SU-DHL-6 (cell line): ENCODE measurements at regions not wholly inside any gene's neighbourhood (a gene's known extent, or its start where the extent isn't known, plus 50 kb on each side); places are given as distances from the start of the nearest gene placed in this dataset.

Experiments used
- H2AFZ ChIP-seq: fragments of 200-600 bp; sonication (generic); 2 replicates; pipeline ENCODE4 v1.6.1; 2014; ENCODE audit warnings: low read depth, mild to moderate bottlenecking, moderate library complexity, mixed read lengths, antibody characterized with exemption, low read length; ENCODE audit not compliant: severe bottlenecking
- H3F3A ChIP-seq: fragments of 200-600 bp; shearing (Covaris generic); 2 replicates; pipeline ENCODE4 v1.6.0; 2016; ENCODE audit warnings: antibody characterized with exemption, mild to moderate bottlenecking; ENCODE audit not compliant: insufficient read depth
- H3K27ac ChIP-seq: fragments of 200-600 bp; sonication (generic); 2 replicates; pipeline ENCODE4 v1.5.1; 2016; ENCODE audit warnings: low read depth, mild to moderate bottlenecking, low read length, moderate library complexity, mixed read lengths
- H3K27me3 ChIP-seq: fragments of 200-600 bp; sonication (generic), shearing (Covaris generic); 2 replicates; pipeline ENCODE4 v1.6.0; 2014; ENCODE audit warnings: mild to moderate bottlenecking, low read length
- H3K36me3 ChIP-seq: fragments of 200-600 bp; sonication (generic); 2 replicates; pipeline ENCODE4 v1.6.1; 2014; ENCODE audit warnings: mild to moderate bottlenecking, low read length, mixed read lengths
- H3K4me2 ChIP-seq: fragments of 300-600, 200-600 bp; shearing (Covaris generic), sonication (generic); 2 replicates; pipeline ENCODE4 v1.6.0; 2014; ENCODE audit warnings: low read length, low read depth, mild to moderate bottlenecking; ENCODE audit not compliant: poor library complexity, severe bottlenecking
- H3K4me3 ChIP-seq: fragments of 200-600 bp; sonication (generic); 2 replicates; pipeline ENCODE4 v1.5.1; 2014; ENCODE audit warnings: antibody characterized with exemption, low read length, mild to moderate bottlenecking, mixed read lengths; ENCODE audit not compliant: insufficient read depth, poor library complexity, severe bottlenecking
- H3K79me2 ChIP-seq: fragments of 200-600 bp; sonication (generic); 2 replicates; pipeline ENCODE4 v1.6.1; 2014; ENCODE audit warnings: mild to moderate bottlenecking, low read length, moderate library complexity; ENCODE audit not compliant: insufficient read depth
- H3K9ac ChIP-seq: fragments of 200-600 bp; sonication (generic); 2 replicates; pipeline ENCODE4 v1.7.0; 2014; ENCODE audit warnings: mild to moderate bottlenecking, low read length
- H3K9me2 ChIP-seq: fragments of 200-600 bp; sonication (generic); replicated peaks from 2 replicates; pipeline ENCODE4 v1.6.1; 2014; ENCODE audit warnings: low read length; ENCODE audit not compliant: insufficient read depth
- H3K9me3 ChIP-seq: fragments of 200-600 bp; sonication (generic); 2 replicates; pipeline ENCODE4 v1.6.1; 2014; ENCODE audit warnings: low read length, mixed read lengths; ENCODE audit not compliant: insufficient read depth
- H4K20me1 ChIP-seq: fragments of 200-600 bp; sonication (generic); 2 replicates; pipeline ENCODE4 v1.6.1; 2014; ENCODE audit warnings: low read depth, mild to moderate bottlenecking, antibody characterized with exemption, low read length, moderate library complexity, mixed read lengths
- EZH2phosphoT487 ChIP-seq: fragments of 200-600 bp; sonication (generic), shearing (Covaris generic); conservative IDR thresholded peaks from 2 replicates; pipeline ENCODE4 v1.6.1; 2018; ENCODE audit warnings: mild to moderate bottlenecking, antibody characterized with exemption, low read length, moderate library complexity, mixed read lengths
- TF ChIP-seq, protein P1 (sequence below): fragments of 200-600 bp; sonication (generic); IDR thresholded peaks from one replicate; pipeline ENCODE4 v1.5.1; 2017; ENCODE audit warnings: antibody characterized with exemption, mild to moderate bottlenecking, low read length, moderate library complexity; ENCODE audit not compliant: insufficient read depth, poor library complexity, severe bottlenecking

DNA sequence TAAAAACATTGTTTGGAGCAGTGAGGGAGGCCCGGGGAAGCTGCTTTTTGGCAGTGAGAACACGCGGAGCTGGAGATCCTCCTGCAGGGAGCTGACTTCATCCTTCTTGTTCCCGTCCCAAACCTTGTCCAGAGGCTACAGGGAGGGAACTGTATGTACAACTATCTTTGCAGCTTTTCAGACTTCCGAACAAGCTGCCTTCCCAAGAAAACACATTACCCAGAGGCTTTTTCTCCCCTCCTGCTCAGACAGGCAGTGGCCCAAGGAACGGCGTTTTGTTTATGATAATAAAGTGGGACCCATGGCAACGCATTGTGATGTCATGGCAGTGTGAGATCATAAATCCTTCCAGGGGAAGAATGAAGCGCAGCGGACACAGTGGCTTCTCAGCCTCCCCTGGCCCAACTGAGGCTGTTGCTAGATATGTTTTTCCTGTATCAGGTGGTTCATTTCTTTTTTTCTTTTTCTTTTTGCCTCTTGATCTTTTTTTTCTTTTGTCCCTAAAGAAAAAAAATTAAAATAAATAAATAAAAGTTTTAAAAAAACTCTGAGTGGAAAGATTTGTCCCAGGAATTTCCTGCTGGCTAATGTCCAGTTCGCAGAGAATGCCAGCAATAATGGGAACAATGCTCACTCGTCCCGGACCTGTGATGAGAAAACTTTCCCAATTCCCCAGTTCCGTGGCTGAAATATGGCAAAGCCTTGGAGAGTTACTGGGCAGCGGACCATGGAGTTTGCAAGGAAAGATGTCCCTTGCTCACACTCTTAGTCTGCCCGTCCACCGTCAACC, 103.4 kb upstream of the MAP1LC3B2 start:
- Histone ChIP-seq H3K4me3 (no peak overlapping the region), H3K79me2 (no peaks in the 10 kb centered on the region), H3K4me2 (no peak overlapping the region), H3K9me3 (no peaks in the 10 kb centered on the region), H3K9me2 (no peaks in the 10 kb centered on the region), H3K27me3 (no peaks in the 10 kb centered on the region), H3F3A (no peaks in the 10 kb centered on the region), H3K27ac (no peak overlapping the region), H4K20me1 (no peaks in the 10 kb centered on the region), H3K36me3 (no peaks in the 10 kb centered on the region), H3K9ac (no peak overlapping the region), H2AFZ (no peak overlapping the region)
- no peak for TF ChIP-seq EZH2phosphoT487
- TF ChIP-seq, protein P1, sequence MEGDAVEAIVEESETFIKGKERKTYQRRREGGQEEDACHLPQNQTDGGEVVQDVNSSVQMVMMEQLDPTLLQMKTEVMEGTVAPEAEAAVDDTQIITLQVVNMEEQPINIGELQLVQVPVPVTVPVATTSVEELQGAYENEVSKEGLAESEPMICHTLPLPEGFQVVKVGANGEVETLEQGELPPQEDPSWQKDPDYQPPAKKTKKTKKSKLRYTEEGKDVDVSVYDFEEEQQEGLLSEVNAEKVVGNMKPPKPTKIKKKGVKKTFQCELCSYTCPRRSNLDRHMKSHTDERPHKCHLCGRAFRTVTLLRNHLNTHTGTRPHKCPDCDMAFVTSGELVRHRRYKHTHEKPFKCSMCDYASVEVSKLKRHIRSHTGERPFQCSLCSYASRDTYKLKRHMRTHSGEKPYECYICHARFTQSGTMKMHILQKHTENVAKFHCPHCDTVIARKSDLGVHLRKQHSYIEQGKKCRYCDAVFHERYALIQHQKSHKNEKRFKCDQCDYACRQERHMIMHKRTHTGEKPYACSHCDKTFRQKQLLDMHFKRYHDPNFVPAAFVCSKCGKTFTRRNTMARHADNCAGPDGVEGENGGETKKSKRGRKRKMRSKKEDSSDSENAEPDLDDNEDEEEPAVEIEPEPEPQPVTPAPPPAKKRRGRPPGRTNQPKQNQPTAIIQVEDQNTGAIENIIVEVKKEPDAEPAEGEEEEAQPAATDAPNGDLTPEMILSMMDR = no peak

DNA sequence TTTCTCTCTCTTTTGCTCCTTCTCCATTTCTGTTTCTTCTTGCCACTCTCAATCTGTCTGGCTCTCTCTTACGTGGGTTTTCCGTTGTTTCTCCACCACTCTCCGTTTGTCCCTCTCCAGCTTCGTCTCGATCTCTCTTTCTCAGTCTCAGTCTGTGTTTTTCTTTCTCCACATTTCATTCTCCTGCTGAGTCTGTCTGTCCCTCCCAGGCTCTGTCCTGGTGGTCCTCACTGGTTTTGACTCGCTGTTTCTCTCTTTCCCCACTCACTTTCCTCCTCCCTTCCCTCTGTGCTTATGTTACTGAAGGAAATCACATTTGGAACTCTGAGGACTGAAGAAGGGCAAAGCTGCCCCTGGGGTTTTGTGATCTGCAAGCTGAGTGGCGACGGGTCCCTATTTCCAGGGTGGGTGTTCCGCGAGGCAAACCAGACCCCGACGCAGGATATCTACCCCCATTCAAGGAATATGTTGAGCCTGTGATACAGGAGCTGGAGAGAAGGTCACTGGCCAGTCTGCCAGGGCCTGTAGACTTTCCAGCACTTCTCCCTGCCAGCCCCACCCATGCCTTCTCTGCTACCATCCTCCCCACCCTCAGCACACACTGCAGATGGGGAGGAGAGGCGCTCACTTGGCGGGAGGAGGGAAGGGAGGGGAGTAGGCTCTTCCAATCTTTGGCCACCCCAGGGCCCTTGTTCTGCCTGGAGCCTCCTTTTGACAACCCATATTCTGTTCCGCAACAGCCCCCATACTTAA, 102.7 kb upstream of the MAP1LC3B2 start:
- Histone ChIP-seq H3K4me2 (no peak overlapping the region), H3K27me3 (no peaks in the 10 kb centered on the region), H3K79me2 (no peaks in the 10 kb centered on the region), H3K9ac (no peak overlapping the region), H3K36me3 (no peaks in the 10 kb centered on the region), H3K9me3 (no peaks in the 10 kb centered on the region), H3F3A (no peaks in the 10 kb centered on the region), H3K9me2 (no peaks in the 10 kb centered on the region), H4K20me1 (no peaks in the 10 kb centered on the region), H3K27ac (no peak overlapping the region), H3K4me3 (no peak overlapping the region), H2AFZ (no peak overlapping the region)
- TF ChIP-seq, protein P1 = no peak

- Histone ChIP-seq H3K27ac (no peak overlapping the region), H2AFZ (peak overlapping the region; percentile 78), H4K20me1 (no peaks in the 10 kb centered on the region), H3K27me3 (no peaks in the 10 kb centered on the region), H3K9me3 (no peaks in the 10 kb centered on the region), H3F3A (no peaks in the 10 kb centered on the region), H3K4me2 (peak overlapping the region; percentile 15), H3K36me3 (no peaks in the 10 kb centered on the region), H3K4me3 (no peak overlapping the region), H3K9me2 (no peaks in the 10 kb centered on the region), H3K9ac (no peak overlapping the region), H3K79me2 (no peaks in the 10 kb centered on the region)
- TF ChIP-seq, protein P1 = no peak
- TF ChIP-seq EZH2phosphoT487 = no peak
Observed at GRCh38 chr12:116458492-116458891, 100.7 kb upstream of the MAP1LC3B2 start.
